Neural progenitor cell (in vitro differentiated cells): ENCODE measurements at regions not wholly inside any gene's neighbourhood (a gene's known extent, or its start where the extent isn't known, plus 50 kb on each side); places are given as distances from the start of the nearest gene placed in this dataset.

Experiments used
- DNase-seq: peaks from one replicate; pipeline ENCODE4 v3.0.0-alpha.2; 2016; ENCODE audit warnings: low spot score
- H2AFZ ChIP-seq: fragments of 200-600 bp; sonication (generic); replicated peaks from 2 replicates; pipeline ENCODE4 v1.6.1; 2016; ENCODE audit warnings: antibody characterized with exemption
- H3F3A ChIP-seq: fragments of 200-600 bp; sonication (generic); 2 replicates; pipeline ENCODE4 v1.6.1; 2016; ENCODE audit warnings: antibody characterized with exemption, low read depth
- H3K27ac ChIP-seq: fragments of 200-600 bp; sonication (generic); 2 replicates; pipeline ENCODE4 v1.5.1; 2016; ENCODE audit warnings: mild to moderate bottlenecking
- H3K27me3 ChIP-seq: fragments of 200-600 bp; sonication (generic); 2 replicates; pipeline ENCODE4 v1.6.1; 2016; ENCODE audit warnings: mild to moderate bottlenecking, moderate library complexity
- H3K36me3 ChIP-seq: fragments of 200-600 bp; sonication (generic); 2 replicates; pipeline ENCODE4 v1.5.1; 2016
- H3K4me1 ChIP-seq: fragments of 200-600 bp; sonication (generic); 2 replicates; pipeline ENCODE4 v1.6.1; 2016; ENCODE audit warnings: mixed run types
- H3K4me2 ChIP-seq: fragments of 200-600 bp; sonication (generic); 2 replicates; pipeline ENCODE4 v1.6.1; 2016
- H3K4me3 ChIP-seq: fragments of 200-600 bp; sonication (generic); 2 replicates; pipeline ENCODE4 v1.5.1; 2016
- H3K79me2 ChIP-seq: fragments of 200-600 bp; sonication (generic); 2 replicates; pipeline ENCODE4 v1.6.1; 2016; ENCODE audit warnings: low read depth
- H3K9ac ChIP-seq: fragments of 200-600 bp; sonication (generic); 2 replicates; pipeline ENCODE4 v1.6.1; 2016
- H3K9me3 ChIP-seq: fragments of 200-600 bp; sonication (generic); 2 replicates; pipeline ENCODE4 v1.5.1; 2016; ENCODE audit warnings: low read depth
- H4K20me1 ChIP-seq: fragments of 200-600 bp; sonication (generic); 2 replicates; pipeline ENCODE4 v1.6.1; 2016; ENCODE audit warnings: low read depth
- H3K27ac Mint-ChIP-seq: 3 replicates; pipeline ENCODE4 v1.8.0; 2021; ENCODE audit warnings: mixed read lengths
- H3K27me3 Mint-ChIP-seq: 2 replicates; pipeline ENCODE4 v1.8.0; 2022; ENCODE audit warnings: low read depth, mild to moderate bottlenecking, inconsistent platforms, moderate library complexity, mixed read lengths; ENCODE audit not compliant: insufficient read depth
- H3K36me3 Mint-ChIP-seq: 3 replicates; pipeline ENCODE4 v1.8.0; 2021; ENCODE audit warnings: mixed read lengths
- H3K4me1 Mint-ChIP-seq: 3 replicates; pipeline ENCODE4 v1.8.0; 2021; ENCODE audit warnings: mixed read lengths
- H3K4me3 Mint-ChIP-seq: 3 replicates; pipeline ENCODE4 v1.8.0; 2021; ENCODE audit warnings: mild to moderate bottlenecking, moderate library complexity, mixed read lengths
- H3K9me3 Mint-ChIP-seq: 3 replicates; pipeline ENCODE4 v1.8.0; 2020; ENCODE audit warnings: mixed read lengths
- CTCF ChIP-seq: fragments of 200-600 bp; sonication (generic); IDR thresholded peaks from 2 replicates; pipeline ENCODE4 v1.5.1; 2017; ENCODE audit warnings: antibody characterized with exemption, mild to moderate bottlenecking
- EZH2 ChIP-seq: fragments of 200-600 bp; sonication (generic); IDR thresholded peaks from 2 replicates; pipeline ENCODE4 v1.6.1; 2017; ENCODE audit warnings: antibody characterized with exemption, mild to moderate bottlenecking, moderate library complexity
- EZH2phosphoT487 ChIP-seq: fragments of 200-600 bp; sonication (generic); IDR thresholded peaks from 2 replicates; pipeline ENCODE4 v1.6.1; 2017; ENCODE audit warnings: antibody characterized with exemption

- TF ChIP-seq EZH2 (no peak), EZH2phosphoT487 (no peak), CTCF (no peak)
- Histone ChIP-seq H3F3A (peaks cover 15% of the 10 kb centered on the region), H3K4me2 (no peak overlapping the region), H3K4me3 (no peak overlapping the region), H4K20me1 (peaks cover 62% of the 10 kb centered on the region), H3K9ac (no peak overlapping the region), H2AFZ (no peak overlapping the region), H3K27me3 (no peaks in the 10 kb centered on the region), H3K79me2 (no peaks in the 10 kb centered on the region), H3K4me1 (peaks cover 19% of the 10 kb centered on the region), H3K9me3 (no peaks in the 10 kb centered on the region), H3K27ac (no peak overlapping the region), H3K36me3 (no peaks in the 10 kb centered on the region)
- H3K4me1 Mint-ChIP-seq, result peaks cover 33% of the 10 kb centered on the region
- peaks cover 9% of the 10 kb centered on the region for H3K27me3 Mint-ChIP-seq
- H3K36me3 Mint-ChIP-seq, result peaks cover 4% of the 10 kb centered on the region
- H3K9me3 Mint-ChIP-seq, result no peaks in the 10 kb centered on the region
- H3K4me3 Mint-ChIP-seq, result no peak overlapping the region
- DNase-seq, result no peak
- no peak overlapping the region for H3K27ac Mint-ChIP-seq
Measured at GRCh38 chr12:124398578-124399227, 103.8 kb downstream of the RFLNA start.

- Mint-ChIP-seq H3K27me3 (peaks cover 11% of the 10 kb centered on the region), H3K4me1 (peaks cover 32% of the 10 kb centered on the region), H3K9me3 (no peaks in the 10 kb centered on the region), H3K36me3 (peaks cover 4% of the 10 kb centered on the region), H3K27ac (no peak overlapping the region), H3K4me3 (no peak overlapping the region)
- no peak overlapping the region for H3K9ac ChIP-seq
- no peaks in the 10 kb centered on the region for H3K79me2 ChIP-seq
- no peak overlapping the region for H2AFZ ChIP-seq
- no peak overlapping the region for H3K4me3 ChIP-seq
- H3K4me1 ChIP-seq, result peaks cover 23% of the 10 kb centered on the region
- H3F3A ChIP-seq, result peaks cover 15% of the 10 kb centered on the region
- no peak for DNase-seq
- H3K4me2 ChIP-seq, result no peak overlapping the region
- TF ChIP-seq EZH2, result no peak
- no peak for TF ChIP-seq CTCF
- TF ChIP-seq EZH2phosphoT487, result no peak
- no peak overlapping the region for H3K27ac ChIP-seq
- H3K9me3 ChIP-seq, result no peaks in the 10 kb centered on the region
- no peaks in the 10 kb centered on the region for H3K27me3 ChIP-seq
- peaks cover 62% of the 10 kb centered on the region for H4K20me1 ChIP-seq
- no peaks in the 10 kb centered on the region for H3K36me3 ChIP-seq
Measured at GRCh38 chr12:124397807-124398577, 103.1 kb downstream of the RFLNA start.

GRCh38 chr12:124397399-124397679 is 102.4 kb downstream of the RFLNA start:
- no peak overlapping the region for H3K27ac Mint-ChIP-seq
- peaks cover 10% of the 10 kb centered on the region for H3F3A ChIP-seq

More at GRCh38 chr12:124397399-124397679, 102.4 kb downstream of the RFLNA start:
- peaks cover 4% of the 10 kb centered on the region for H3K36me3 Mint-ChIP-seq
- Histone ChIP-seq H3K4me3 (no peak overlapping the region), H3K27me3 (no peaks in the 10 kb centered on the region), H3K9me3 (no peaks in the 10 kb centered on the region), H3K36me3 (no peaks in the 10 kb centered on the region), H4K20me1 (peaks cover 62% of the 10 kb centered on the region), H3K79me2 (no peaks in the 10 kb centered on the region), H2AFZ (no peak overlapping the region), H3K4me2 (no peak overlapping the region), H3K9ac (no peak overlapping the region), H3K4me1 (peaks cover 22% of the 10 kb centered on the region), H3K27ac (no peak overlapping the region)
- TF ChIP-seq EZH2phosphoT487 (no peak), CTCF (no peak), EZH2 (no peak)
- H3K9me3 Mint-ChIP-seq, result no peaks in the 10 kb centered on the region
- H3K27me3 Mint-ChIP-seq, result peaks cover 11% of the 10 kb centered on the region
- H3K4me3 Mint-ChIP-seq, result no peak overlapping the region
- DNase-seq, result no peak
- H3K4me1 Mint-ChIP-seq, result peaks cover 27% of the 10 kb centered on the region
